ENCODE measurements at regions not wholly inside any gene's neighbourhood (a gene's known extent, or its start where the extent isn't known, plus 50 kb on each side); places are given as distances from the start of the nearest gene placed in this dataset.

DNA sequence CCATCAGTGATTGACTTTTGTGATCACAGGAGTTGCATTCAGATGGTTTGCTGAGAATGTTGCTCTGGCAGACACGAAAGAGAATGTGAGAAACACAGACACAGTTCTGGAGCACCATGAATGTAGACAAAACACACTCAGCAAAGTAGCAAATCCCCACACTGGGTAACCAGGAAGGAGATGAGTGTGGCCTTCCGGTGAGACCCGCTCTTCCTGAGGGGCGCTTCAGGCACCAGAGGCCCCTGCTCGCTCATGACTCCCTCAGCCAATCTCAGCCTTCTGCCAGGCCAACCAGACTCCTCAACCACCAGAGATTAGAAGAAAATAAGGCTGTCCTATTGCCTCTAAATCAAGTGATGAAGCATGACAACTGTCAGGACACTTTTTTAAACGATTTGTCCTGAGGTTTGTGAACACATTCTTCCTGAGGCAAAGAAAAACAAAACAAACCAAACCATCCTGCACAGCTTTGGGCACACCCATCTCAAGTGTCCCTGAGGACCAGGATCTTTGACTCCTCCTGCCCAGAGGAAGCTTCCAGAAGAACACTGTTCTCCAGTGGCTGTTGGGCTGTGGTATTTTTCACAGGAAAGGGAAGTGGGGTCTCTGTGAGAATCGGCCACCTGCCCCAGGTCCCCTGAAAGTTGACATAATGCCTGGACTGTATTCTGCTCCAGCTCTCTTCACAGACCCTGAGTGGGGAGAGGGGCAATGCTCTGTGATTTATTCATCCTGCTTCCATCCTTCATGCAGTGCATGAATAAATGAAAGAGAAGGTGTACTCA, 152.8 kb downstream of the BCL11A start:
- Histone ChIP-seq H3K9ac (ENCODE audit: low read length) (no peak overlapping the region), H3K27me3 (ENCODE audit: control insufficient read depth, insufficient read depth, low read length) (no peaks in the 10 kb centered on the region), H3K4me3 (ENCODE audit: low read length) (no peak overlapping the region)

DNA sequence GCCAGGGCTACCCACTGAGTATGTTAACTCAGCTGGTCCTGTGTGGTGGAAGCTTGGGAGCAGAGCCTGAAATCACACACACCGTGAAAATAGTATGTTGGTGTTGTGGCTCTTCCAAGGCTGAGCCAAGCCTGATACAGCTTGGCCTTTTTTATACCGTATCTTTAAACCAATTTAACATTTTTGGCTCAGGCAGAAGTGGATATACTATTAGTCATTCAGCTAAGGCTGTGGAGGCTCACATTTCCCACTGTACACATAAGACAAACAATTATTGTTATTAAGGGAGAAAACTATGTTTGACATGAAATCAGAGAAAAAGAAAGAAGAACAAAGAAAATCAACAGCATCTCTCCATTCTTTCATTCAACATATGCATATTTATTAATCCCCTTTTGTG, 159.0 kb downstream of the BCL11A start:
- Histone ChIP-seq H3K27ac (ENCODE audit: low read length) (no peak overlapping the region), H3K4me1 (ENCODE audit: control insufficient read depth, low read depth, low read length) (peaks cover 9% of the 10 kb centered on the region), H3K9ac (ENCODE audit: low read length) (no peak overlapping the region), H3K36me3 (ENCODE audit: control insufficient read depth, low read depth, low read length) (no peaks in the 10 kb centered on the region), H3K4me3 (ENCODE audit: low read length) (no peak overlapping the region), H3K27me3 (ENCODE audit: control insufficient read depth, insufficient read depth, low read length) (no peaks in the 10 kb centered on the region), H3K9me3 (ENCODE audit: control insufficient read depth, low read depth, low read length) (no peaks in the 10 kb centered on the region)

More for the DNA sequence above, 152.8 kb downstream of the BCL11A start:
- Histone ChIP-seq H3K27ac (ENCODE audit: low read length) (no peak overlapping the region), H3K36me3 (ENCODE audit: control insufficient read depth, low read depth, low read length) (no peaks in the 10 kb centered on the region), H3K4me1 (ENCODE audit: control insufficient read depth, low read depth, low read length) (peaks cover 4% of the 10 kb centered on the region), H3K9me3 (ENCODE audit: control insufficient read depth, low read depth, low read length) (no peaks in the 10 kb centered on the region)

DNA sequence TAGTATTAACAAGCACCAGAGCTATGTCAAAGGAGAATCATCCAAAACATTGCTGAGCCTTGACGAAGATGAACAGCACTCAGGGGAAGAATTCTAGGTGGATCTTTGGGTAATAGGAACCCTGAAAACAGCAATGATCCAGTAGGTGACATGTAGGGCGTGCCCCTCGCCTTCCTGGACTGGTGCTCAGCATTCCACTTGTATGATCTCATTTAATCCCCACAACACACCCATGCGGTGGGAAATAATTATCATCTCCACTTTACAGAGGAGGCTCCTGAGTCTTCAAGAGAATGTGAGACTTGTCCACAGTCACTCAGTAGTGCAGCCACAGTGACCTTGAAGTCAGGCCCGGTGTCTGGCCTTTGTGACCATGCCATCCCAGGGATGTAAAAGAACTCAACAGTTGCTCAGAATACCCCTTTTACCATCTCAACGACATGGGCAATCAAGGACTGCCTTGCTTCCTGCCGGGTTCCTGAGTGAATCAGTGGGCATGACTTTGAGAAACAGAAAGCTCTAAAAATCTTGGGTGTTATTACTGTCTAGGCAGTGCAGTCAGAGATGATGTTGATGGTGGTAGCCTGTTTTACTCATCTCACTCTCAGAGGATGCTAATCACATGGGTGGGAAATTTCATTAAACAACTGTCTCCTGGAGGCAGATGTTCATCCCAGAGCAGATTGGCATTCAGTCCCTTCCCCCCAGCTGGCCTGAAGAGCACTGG, 161.6 kb downstream of the BCL11A start:
- Histone ChIP-seq H3K9me3 (ENCODE audit: control insufficient read depth, low read depth, low read length) (no peaks in the 10 kb centered on the region), H3K9ac (ENCODE audit: low read length) (no peak overlapping the region), H3K27ac (ENCODE audit: low read length) (no peak overlapping the region), H3K27me3 (ENCODE audit: control insufficient read depth, insufficient read depth, low read length) (no peaks in the 10 kb centered on the region), H3K4me1 (ENCODE audit: control insufficient read depth, low read depth, low read length) (peaks cover 9% of the 10 kb centered on the region), H3K4me3 (ENCODE audit: low read length) (no peak overlapping the region), H3K36me3 (ENCODE audit: control insufficient read depth, low read depth, low read length) (no peaks in the 10 kb centered on the region)

DNA sequence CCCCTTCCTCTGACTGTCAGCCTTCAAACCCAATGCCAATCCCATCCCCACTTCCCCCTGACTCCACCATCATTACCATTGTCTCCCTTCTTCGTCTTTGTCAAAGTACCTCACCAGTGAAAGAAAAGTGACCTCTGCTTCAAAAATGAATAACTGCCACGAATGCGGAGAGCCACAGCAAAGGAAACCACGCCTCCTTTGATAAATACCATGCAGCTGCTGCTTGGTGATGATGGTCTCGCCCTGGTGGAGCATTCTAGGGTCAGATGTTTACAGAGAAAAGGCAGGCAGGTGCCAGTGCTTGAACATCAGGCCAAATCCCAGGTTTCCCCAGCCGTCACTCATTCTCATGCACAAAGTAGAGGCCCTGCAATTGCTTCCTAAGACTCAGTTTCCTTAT, 162.2 kb downstream of the BCL11A start:
- H3K4me1 ChIP-seq (ENCODE audit: control insufficient read depth, low read depth, low read length), result peaks cover 9% of the 10 kb centered on the region
- no peaks in the 10 kb centered on the region for H3K9me3 ChIP-seq (ENCODE audit: control insufficient read depth, low read depth, low read length)
- no peaks in the 10 kb centered on the region for H3K36me3 ChIP-seq (ENCODE audit: control insufficient read depth, low read depth, low read length)
- no peaks in the 10 kb centered on the region for H3K27me3 ChIP-seq (ENCODE audit: control insufficient read depth, insufficient read depth, low read length)
- H3K9ac ChIP-seq (ENCODE audit: low read length), result no peak overlapping the region
- no peak overlapping the region for H3K27ac ChIP-seq (ENCODE audit: low read length)
- no peak overlapping the region for H3K4me3 ChIP-seq (ENCODE audit: low read length)

DNA sequence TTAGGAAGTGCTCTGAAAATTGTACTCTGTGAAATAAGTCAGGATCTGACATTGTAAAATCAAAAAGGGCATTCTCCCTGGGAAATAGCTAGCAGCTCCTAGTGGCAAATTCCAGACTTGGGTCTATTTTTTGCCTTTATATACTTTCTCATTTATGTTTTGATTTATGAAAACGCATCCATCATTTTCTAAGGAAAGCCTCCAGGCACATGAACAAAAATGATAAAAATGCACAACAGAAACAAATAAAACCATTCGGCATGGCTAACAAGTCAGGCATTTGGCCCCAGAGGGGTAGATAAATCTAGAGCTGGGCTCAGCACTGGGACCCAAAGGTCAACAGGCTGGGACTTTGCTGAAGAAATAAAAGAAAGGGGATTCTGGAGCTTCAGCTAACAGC, 167.0 kb downstream of the BCL11A start:
- H3K27me3 ChIP-seq (ENCODE audit: control insufficient read depth, insufficient read depth, low read length), result no peaks in the 10 kb centered on the region
- H3K27ac ChIP-seq (ENCODE audit: low read length), result no peak overlapping the region
- no peaks in the 10 kb centered on the region for H3K36me3 ChIP-seq (ENCODE audit: control insufficient read depth, low read depth, low read length)

DNA sequence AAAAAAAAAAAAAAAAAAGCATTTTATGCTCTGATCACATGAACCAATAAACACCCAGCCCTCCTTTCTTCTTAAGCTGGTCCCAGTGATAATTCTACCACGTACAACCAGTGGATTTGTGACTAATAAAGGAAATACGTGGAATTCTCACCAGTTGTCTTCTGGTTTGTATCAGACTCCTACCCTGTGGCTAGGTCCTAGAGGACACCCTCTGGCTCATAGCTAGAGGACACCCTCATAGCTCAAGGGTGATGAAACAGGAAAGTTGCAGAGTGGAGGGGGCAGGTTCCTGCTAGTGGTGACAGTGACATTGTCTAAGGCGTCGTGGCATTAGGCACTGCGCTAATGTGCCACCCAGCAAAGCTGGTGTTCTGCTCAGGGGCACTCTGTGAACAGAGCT, 167.8 kb downstream of the BCL11A start:
- Histone ChIP-seq H3K27me3 (ENCODE audit: control insufficient read depth, insufficient read depth, low read length) (no peaks in the 10 kb centered on the region), H3K36me3 (ENCODE audit: control insufficient read depth, low read depth, low read length) (no peaks in the 10 kb centered on the region), H3K4me1 (ENCODE audit: control insufficient read depth, low read depth, low read length) (peaks cover 6% of the 10 kb centered on the region), H3K9me3 (ENCODE audit: control insufficient read depth, low read depth, low read length) (no peaks in the 10 kb centered on the region), H3K27ac (ENCODE audit: low read length) (no peak overlapping the region), H3K9ac (ENCODE audit: low read length) (no peak overlapping the region), H3K4me3 (ENCODE audit: low read length) (no peak overlapping the region)

More for the DNA sequence above, 167.0 kb downstream of the BCL11A start:
- H3K4me1 ChIP-seq (ENCODE audit: control insufficient read depth, low read depth, low read length), result peaks cover 6% of the 10 kb centered on the region
- no peaks in the 10 kb centered on the region for H3K9me3 ChIP-seq (ENCODE audit: control insufficient read depth, low read depth, low read length)
- no peak overlapping the region for H3K4me3 ChIP-seq (ENCODE audit: low read length)
- H3K9ac ChIP-seq (ENCODE audit: low read length), result no peak overlapping the region

DNA sequence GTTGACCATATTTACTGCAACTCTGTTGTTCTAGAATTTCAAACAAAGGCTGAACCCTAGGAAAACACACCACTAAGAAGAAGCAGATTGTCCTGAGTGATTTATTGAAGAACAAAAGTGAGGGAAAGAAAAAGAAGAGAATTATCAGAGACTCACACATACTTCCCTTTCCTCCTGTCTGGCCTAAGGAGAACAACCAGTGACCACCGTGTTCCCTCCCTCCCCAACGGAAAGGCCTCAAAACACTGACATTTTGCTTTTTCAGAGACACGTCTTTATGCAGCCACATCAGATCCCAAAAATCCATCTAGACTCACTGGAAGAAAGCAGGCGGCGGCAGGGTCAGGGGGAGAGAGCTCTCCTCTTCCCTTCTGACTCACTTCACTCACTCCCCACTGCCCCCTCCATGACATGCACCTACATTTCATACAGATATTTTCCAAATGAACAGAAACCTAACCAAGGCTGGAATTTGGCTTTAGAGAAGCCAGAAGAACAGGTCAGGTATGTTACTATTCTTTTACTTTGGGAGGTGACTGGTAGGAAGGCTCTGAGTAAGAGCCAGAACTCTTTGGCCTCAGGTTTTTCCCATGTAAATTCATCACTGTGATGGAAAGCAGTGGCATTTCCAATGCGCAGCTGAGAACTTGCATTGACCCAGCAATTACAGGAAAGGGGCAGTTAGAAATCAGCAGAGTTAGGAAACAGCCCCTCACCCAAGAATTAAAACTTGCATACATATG, 169.9 kb downstream of the BCL11A start:
- Histone ChIP-seq H3K4me1 (ENCODE audit: control insufficient read depth, low read depth, low read length) (peaks cover 6% of the 10 kb centered on the region), H3K9me3 (ENCODE audit: control insufficient read depth, low read depth, low read length) (no peaks in the 10 kb centered on the region), H3K27me3 (ENCODE audit: control insufficient read depth, insufficient read depth, low read length) (no peaks in the 10 kb centered on the region), H3K27ac (ENCODE audit: low read length) (no peak overlapping the region), H3K9ac (ENCODE audit: low read length) (no peak overlapping the region), H3K4me3 (ENCODE audit: low read length) (no peak overlapping the region), H3K36me3 (ENCODE audit: control insufficient read depth, low read depth, low read length) (no peaks in the 10 kb centered on the region)

DNA sequence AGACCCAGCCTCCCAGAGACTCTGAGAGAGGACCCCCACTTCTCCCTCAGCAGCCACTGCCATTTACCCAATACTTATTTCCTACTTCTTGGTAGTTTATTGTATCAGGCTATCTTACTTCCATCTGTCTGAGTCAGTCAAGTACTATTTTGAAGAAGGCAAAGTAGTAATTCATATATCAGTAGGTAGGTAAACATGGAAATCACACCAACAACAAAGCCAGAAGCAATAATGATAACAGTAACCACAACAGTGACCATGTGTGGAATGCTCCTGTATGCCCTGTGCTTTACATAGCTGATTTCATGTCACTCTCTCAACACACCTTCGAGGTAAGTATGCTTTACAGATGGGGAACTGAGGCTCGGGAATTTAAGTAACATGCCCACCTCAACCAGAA, 173.0 kb downstream of the BCL11A start:
- Histone ChIP-seq H3K9ac (ENCODE audit: low read length) (no peak overlapping the region), H3K27me3 (ENCODE audit: control insufficient read depth, insufficient read depth, low read length) (no peaks in the 10 kb centered on the region), H3K36me3 (ENCODE audit: control insufficient read depth, low read depth, low read length) (no peaks in the 10 kb centered on the region), H3K4me3 (ENCODE audit: low read length) (no peak overlapping the region), H3K9me3 (ENCODE audit: control insufficient read depth, low read depth, low read length) (no peaks in the 10 kb centered on the region), H3K4me1 (ENCODE audit: control insufficient read depth, low read depth, low read length) (peaks cover 6% of the 10 kb centered on the region), H3K27ac (ENCODE audit: low read length) (no peak overlapping the region)

DNA sequence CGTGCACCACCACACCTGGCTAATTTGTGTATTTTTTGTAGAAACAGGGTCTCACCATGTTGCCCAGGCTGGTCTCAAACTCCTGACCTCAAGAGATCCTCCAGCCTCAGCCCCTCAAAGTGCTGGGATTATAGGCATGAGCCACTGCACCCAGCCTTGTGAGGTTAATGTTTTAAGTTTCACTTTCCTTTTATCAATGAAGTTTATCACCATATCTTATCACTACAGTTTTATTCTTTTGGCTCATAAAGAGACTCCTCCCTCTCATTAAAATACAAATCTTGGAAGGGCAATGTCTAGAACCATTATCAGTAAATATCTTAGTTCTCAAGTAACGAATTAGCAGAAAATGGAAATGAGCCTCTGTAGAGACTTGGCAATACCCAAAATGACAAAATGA, 173.8 kb downstream of the BCL11A start:
- H3K36me3 ChIP-seq (ENCODE audit: control insufficient read depth, low read depth, low read length), result no peaks in the 10 kb centered on the region
- H3K9ac ChIP-seq (ENCODE audit: low read length), result no peak overlapping the region
- H3K9me3 ChIP-seq (ENCODE audit: control insufficient read depth, low read depth, low read length), result no peaks in the 10 kb centered on the region
- no peaks in the 10 kb centered on the region for H3K27me3 ChIP-seq (ENCODE audit: control insufficient read depth, insufficient read depth, low read length)
- H3K27ac ChIP-seq (ENCODE audit: low read length), result no peak overlapping the region
- H3K4me1 ChIP-seq (ENCODE audit: control insufficient read depth, low read depth, low read length), result peaks cover 6% of the 10 kb centered on the region
- H3K4me3 ChIP-seq (ENCODE audit: low read length), result no peak overlapping the region

DNA sequence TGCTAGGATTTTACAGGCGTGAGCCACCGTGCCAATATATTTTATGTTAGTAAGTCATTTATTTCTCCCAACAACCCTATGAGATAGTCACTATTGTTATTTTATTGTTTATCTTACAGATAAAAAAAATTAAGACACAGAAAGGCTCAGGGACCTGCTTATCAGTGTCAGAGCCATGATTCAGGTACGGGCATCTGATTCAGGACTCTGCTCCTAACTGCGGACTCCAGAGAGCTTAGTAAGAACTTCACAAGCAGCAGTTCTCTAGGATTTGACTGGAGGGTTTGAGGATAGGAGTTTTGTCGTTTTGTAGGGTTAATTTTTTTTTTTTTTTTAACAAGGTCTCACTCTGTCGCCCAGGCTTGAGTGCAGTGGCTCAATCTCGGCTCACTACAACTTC, 174.2 kb downstream of the BCL11A start:
- no peaks in the 10 kb centered on the region for H3K9me3 ChIP-seq (ENCODE audit: control insufficient read depth, low read depth, low read length)
- H3K36me3 ChIP-seq (ENCODE audit: control insufficient read depth, low read depth, low read length), result no peaks in the 10 kb centered on the region
- peaks cover 6% of the 10 kb centered on the region for H3K4me1 ChIP-seq (ENCODE audit: control insufficient read depth, low read depth, low read length)
- H3K27me3 ChIP-seq (ENCODE audit: control insufficient read depth, insufficient read depth, low read length), result no peaks in the 10 kb centered on the region
- H3K9ac ChIP-seq (ENCODE audit: low read length), result no peak overlapping the region
- H3K4me3 ChIP-seq (ENCODE audit: low read length), result no peak overlapping the region
- no peak overlapping the region for H3K27ac ChIP-seq (ENCODE audit: low read length)

DNA sequence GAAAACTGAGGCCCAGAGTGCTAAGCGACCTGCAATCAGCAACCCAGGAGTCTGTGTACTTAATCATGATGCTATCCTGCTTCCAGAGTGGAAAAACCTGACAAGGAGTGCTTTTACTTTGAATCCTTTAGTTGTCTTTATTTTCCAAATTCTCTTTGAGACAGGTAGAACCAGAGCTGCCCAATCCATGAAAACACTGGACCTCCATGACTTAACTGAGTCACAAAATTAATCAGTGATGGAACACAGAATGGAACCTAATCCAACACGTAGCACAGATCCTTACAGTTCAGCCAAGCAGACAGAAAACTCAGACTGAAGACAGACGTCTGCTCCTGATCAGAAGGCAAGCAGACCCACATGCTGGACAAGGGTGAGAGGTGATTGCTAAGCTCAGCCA, 175.6 kb downstream of the BCL11A start:
- H3K27ac ChIP-seq (ENCODE audit: low read length), result no peak overlapping the region
- H3K4me1 ChIP-seq (ENCODE audit: control insufficient read depth, low read depth, low read length), result no peaks in the 10 kb centered on the region
- H3K36me3 ChIP-seq (ENCODE audit: control insufficient read depth, low read depth, low read length), result no peaks in the 10 kb centered on the region
- H3K9ac ChIP-seq (ENCODE audit: low read length), result no peak overlapping the region
- H3K9me3 ChIP-seq (ENCODE audit: control insufficient read depth, low read depth, low read length), result no peaks in the 10 kb centered on the region
- H3K4me3 ChIP-seq (ENCODE audit: low read length), result no peak overlapping the region
- H3K27me3 ChIP-seq (ENCODE audit: control insufficient read depth, insufficient read depth, low read length), result no peaks in the 10 kb centered on the region

All from iPS-18a (cell line).